SHP77 treated with DMSO at 0.1 percent for 48 hours (cell line): ENCODE measurements at regions not wholly inside any gene's neighbourhood (a gene's known extent, or its start where the extent isn't known, plus 50 kb on each side); places are given as distances from the start of the nearest gene placed in this dataset.

Source experiments
- DNase-seq: peaks from one replicate; lab custom pipeline; 2025; lab: John Stamatoyannopoulos, UW

GRCh38 chr15:81865850-81866537 lies 179.8 kb downstream of the MEX3B start:
- no peak for DNase-seq

GRCh38 chr15:81863162-81863561 lies 182.7 kb downstream of the MEX3B start:
- no peak for DNase-seq

GRCh38 chr15:81859737-81860516 lies 185.9 kb downstream of the MEX3B start:
- peak; percentile 70 for DNase-seq

- DNase-seq: no peak
Observed at GRCh38 chr15:81858586-81858985, 187.2 kb downstream of the MEX3B start.

- DNase-seq: no peak
Observed at GRCh38 chr15:81858136-81858535, 187.7 kb downstream of the MEX3B start.

- DNase-seq: no peak
Observed at GRCh38 chr15:81856634-81857026, 189.2 kb downstream of the MEX3B start.

GRCh38 chr15:81856001-81856633 lies 189.7 kb downstream of the MEX3B start:
- no peak for DNase-seq

- no peak for DNase-seq
Observed at GRCh38 chr15:81853150-81853748, 192.6 kb downstream of the MEX3B start.

- no peak for DNase-seq
Observed at GRCh38 chr15:81852411-81853149, 193.2 kb downstream of the MEX3B start.

GRCh38 chr15:81851757-81852156 lies 194.1 kb downstream of the MEX3B start:
- DNase-seq: no peak

- DNase-seq: no peak
Observed at GRCh38 chr15:81851325-81851724, 194.5 kb downstream of the MEX3B start.

GRCh38 chr15:81849289-81849688 lies 196.5 kb downstream of the MEX3B start:
- DNase-seq: no peak

- no peak for DNase-seq
Observed at GRCh38 chr15:81848701-81849100, 197.1 kb downstream of the MEX3B start.

- DNase-seq: no peak
Observed at GRCh38 chr15:81843757-81844407, 201.9 kb downstream of the MEX3B start.

GRCh38 chr15:81843226-81843625 lies 202.6 kb downstream of the MEX3B start:
- DNase-seq: no peak

GRCh38 chr15:81839387-81839786 lies 206.4 kb downstream of the MEX3B start:
- no peak for DNase-seq

- DNase-seq: no peak
Observed at GRCh38 chr15:81835731-81836130, 210.1 kb downstream of the MEX3B start.

GRCh38 chr15:81830520-81830919 lies 215.3 kb downstream of the MEX3B start:
- DNase-seq: no peak

GRCh38 chr15:81829918-81830317 lies 215.9 kb downstream of the MEX3B start:
- DNase-seq: no peak

- no peak for DNase-seq
Observed at GRCh38 chr15:81828135-81828534, 217.7 kb downstream of the MEX3B start.

- no peak for DNase-seq
Observed at GRCh38 chr15:81825136-81825535, 220.7 kb downstream of the MEX3B start.
